ENCODE measurements at regions not wholly inside any gene's neighbourhood (a gene's known extent, or its start where the extent isn't known, plus 50 kb on each side); places are given as distances from the start of the nearest gene placed in this dataset.

GRCh38 chr10:83926606-83927005, 212.7 kb upstream of the GHITM start:
- TF ChIP-seq CTCF (IDR thresholded peaks at IDR 0.05; ENCODE audit: low read length), result no peak
- no peak for TF ChIP-seq EZH2 (IDR thresholded peaks at IDR 0.05; ENCODE audit: borderline replicate concordance, low read length)

Measured in OCI-LY1 (cell line).